ENCODE measurements at regions not wholly inside any gene's neighbourhood (a gene's known extent, or its start where the extent isn't known, plus 50 kb on each side); places are given as distances from the start of the nearest gene placed in this dataset.
"Not testable (repeated sequence)": the region's sequence is repeated elsewhere in the genome, so short reads cannot be mapped to it uniquely, and the experiment has no call there.

DNA sequence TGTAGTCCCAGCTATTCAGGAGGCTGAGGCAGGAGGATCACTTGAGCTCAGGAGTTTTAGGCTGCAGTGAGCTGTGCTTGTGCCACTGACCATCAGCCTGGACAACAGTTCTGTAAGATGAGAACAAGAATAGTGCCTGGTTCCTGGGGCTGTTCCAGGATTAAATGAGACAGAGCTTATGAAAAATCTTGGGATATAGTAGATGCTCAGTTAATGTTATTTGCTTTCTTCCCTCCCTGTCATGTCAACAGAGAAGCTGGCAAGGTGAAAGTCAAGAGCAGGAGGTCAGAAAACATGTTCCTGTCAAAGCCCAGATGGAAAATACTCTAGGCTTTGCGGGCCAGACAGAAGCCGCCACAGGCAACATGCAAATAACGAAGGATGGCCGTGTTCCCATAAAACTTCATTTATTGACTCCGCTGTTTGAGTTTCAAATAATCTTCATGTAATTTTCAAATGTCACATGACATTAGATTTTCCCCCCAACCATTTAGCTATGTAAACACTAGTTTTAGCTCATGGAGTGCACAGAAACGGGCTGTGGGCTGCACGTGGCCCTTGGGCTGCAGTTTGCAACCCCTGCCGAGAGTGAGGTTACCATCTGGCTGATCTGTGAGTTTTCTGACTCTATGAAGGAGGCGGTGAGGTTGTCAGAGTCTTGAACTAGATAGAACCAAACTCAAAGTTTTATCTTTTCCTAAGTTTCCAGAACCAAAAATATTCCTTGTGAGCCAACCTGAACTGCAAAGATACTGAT, 63.4 kb upstream of the PMEPA1 start:
- no peak overlapping the region for H3K4me3 ChIP-seq (ENCODE audit: low read depth, low read length)
- DNase-seq (ENCODE audit: low read depth): no peak
- TF ChIP-seq, protein P1, sequence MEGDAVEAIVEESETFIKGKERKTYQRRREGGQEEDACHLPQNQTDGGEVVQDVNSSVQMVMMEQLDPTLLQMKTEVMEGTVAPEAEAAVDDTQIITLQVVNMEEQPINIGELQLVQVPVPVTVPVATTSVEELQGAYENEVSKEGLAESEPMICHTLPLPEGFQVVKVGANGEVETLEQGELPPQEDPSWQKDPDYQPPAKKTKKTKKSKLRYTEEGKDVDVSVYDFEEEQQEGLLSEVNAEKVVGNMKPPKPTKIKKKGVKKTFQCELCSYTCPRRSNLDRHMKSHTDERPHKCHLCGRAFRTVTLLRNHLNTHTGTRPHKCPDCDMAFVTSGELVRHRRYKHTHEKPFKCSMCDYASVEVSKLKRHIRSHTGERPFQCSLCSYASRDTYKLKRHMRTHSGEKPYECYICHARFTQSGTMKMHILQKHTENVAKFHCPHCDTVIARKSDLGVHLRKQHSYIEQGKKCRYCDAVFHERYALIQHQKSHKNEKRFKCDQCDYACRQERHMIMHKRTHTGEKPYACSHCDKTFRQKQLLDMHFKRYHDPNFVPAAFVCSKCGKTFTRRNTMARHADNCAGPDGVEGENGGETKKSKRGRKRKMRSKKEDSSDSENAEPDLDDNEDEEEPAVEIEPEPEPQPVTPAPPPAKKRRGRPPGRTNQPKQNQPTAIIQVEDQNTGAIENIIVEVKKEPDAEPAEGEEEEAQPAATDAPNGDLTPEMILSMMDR (IDR thresholded peaks at IDR 0.05; ENCODE audit: insufficient read depth, low read depth, low read length): no peak

DNA sequence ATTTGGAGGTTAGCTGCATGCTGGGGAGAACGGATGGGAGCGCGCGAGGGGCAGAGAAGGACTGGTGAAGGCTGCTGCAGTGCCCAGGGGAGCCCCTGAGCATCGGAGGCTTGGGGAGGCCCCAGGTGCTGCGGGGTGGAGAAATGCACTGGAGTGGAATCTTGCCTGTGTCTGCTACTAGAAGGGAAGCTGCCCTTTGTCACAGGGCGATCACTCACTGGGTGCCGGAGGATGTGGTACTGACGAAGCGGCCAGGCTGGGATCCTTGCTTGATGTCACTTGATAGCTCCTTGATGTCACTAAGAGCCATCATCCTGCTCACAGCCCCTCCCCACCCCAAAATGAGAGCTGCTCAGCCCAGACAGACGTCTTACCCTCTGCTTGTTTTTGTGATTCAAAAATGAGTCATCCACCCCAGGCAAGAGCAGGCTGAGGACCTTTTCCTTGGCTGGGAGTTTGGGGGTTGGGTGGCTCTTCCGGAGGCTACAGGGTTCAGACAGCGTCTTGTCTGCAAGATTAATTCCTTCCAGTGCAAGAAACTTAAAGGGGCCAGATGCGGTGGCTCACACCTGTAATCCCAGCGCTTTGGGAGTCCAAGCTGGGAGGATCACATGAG, 62.6 kb upstream of the PMEPA1 start:
- H3K4me3 ChIP-seq (ENCODE audit: low read depth, low read length): no peak overlapping the region
- peak; percentile 58 for DNase-seq (ENCODE audit: low read depth)
- TF ChIP-seq, protein P1 (IDR thresholded peaks at IDR 0.05; ENCODE audit: insufficient read depth, low read depth, low read length): no peak

DNA sequence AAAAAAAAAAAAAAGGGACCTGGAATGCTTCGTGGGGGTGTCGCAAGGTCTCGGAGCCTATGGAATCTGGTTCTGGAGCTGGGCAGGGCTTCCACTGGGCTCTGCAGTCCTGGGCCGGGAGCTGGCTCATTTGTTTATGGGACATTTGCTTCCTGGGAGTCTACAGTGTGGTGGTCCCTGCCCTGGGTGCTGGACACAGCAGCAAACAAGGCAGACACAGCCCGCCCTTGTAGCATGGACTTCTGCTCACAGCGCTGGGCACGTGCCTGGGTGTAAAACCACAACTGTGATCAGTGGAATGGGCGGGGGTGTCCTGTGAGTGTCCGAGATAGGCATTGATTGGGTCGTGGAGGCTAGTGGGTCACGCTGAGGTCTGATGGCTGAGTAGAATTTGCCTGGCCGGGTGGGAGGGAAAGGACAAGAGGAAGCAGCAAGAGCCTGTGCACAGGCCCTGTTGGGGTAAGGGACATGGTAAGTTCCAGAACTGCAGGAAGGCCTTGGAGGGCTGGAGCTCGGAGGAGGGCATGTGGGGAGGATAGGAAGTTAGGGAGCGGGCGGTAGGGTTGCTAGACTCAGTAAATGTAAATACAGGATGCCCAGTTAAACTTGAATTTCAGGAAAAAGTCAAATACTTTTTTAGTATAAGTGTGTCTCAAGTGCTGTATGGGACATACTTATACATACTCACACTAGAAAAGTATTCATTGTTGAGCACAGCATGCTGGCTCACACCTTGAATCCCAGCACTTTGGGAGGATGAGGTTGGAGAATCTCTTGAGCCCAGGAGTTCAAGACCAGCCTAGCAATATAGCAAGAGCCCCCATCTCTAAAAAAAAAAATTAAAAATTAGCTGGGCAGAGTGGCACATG, 61.3 kb upstream of the PMEPA1 start:
- TF ChIP-seq, protein P1 (IDR thresholded peaks at IDR 0.05; ENCODE audit: insufficient read depth, low read depth, low read length): no peak
- peak; percentile 3 for DNase-seq (ENCODE audit: low read depth)
- no peak overlapping the region for H3K4me3 ChIP-seq (ENCODE audit: low read depth, low read length)

DNA sequence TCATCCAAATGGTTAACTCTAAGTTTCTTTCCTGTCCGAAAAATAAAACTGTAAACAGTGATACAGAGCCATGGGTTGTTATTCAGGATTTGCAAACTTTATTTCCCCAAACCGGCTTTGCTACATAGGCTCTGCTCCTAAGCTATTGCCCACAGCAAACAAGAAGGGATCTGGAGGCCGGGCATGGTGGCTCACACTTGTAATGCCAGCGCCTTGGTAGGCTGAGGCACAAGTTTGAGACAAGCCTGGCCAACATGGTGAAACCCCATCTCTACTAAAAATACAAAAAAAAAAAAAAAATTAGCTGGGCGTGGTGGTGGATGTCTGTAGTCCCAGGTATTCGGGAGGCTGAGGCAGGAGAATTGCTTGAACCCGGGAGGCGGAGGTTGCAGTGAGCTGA, 60.6 kb upstream of the PMEPA1 start:
- not testable (repeated sequence) for H3K4me3 ChIP-seq (ENCODE audit: low read depth, low read length); DNase-seq (ENCODE audit: low read depth)

DNA sequence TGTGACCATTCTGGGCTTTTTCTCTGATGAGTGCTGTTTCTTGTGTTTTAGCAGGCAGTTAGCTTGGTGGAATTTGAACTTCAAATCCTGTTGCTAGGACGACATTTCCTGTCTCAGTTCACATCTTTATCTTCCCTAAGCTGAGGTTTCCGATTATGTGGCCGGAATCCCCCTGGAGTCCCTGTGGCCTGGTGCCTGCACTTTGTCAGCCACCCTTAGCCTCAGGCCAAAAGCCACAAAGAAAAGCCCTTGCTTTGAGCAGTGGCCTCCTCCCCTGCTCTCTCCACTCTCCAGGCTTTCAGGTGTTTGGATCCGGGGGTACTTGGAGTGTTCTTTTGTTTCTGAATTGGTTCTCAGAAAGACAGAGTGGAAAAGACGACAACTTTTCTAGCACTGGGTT, 59.9 kb upstream of the PMEPA1 start:
- TF ChIP-seq, protein P1 (IDR thresholded peaks at IDR 0.05; ENCODE audit: insufficient read depth, low read depth, low read length): no peak

DNA sequence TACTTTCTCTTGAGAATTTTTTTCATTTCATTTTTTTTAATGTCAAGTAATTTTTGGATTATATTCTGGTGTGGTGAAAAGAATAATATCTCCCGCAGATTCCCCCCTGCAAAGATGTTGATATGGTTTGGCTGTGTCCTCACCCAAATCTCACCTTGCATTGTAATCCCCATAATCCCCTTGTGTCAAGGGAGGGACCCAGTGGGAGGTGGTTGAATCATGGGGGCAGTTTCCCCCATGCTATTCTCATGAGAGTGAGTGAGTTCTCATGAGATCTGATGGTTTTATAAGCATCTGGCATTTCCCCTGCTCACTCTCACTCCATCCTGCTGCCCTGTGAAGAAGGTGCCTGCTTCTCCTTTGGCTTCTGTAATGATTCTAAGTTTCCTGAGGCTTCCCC, 58.7 kb upstream of the PMEPA1 start:
- no peak for DNase-seq (ENCODE audit: low read depth)
- TF ChIP-seq, protein P1 (IDR thresholded peaks at IDR 0.05; ENCODE audit: insufficient read depth, low read depth, low read length): no peak
- no peak overlapping the region for H3K4me3 ChIP-seq (ENCODE audit: low read depth, low read length)

More for the DNA sequence above, 59.9 kb upstream of the PMEPA1 start:
- H3K4me3 ChIP-seq (ENCODE audit: low read depth, low read length): no peak overlapping the region
- peak; percentile 44 for DNase-seq (ENCODE audit: low read depth)

DNA sequence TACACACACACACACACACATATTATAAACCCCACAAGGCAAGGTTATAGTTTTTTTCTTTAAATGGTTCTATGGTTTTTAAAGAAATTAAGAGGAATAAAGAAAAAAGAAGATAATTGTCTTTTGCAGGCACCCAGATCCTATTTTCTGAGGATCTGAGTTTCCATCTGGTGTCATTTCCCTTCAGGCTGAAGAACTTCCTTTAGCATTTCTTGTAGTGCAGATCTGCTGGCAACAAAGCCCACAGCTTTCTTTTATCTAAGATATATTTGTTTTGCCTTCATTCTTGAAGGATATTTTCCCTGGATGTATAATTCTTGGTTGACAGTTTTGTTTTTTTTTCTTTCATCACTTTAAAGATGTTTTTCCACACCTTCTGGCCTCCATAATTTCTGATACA, 57.6 kb upstream of the PMEPA1 start:
- no peak for DNase-seq (ENCODE audit: low read depth)
- TF ChIP-seq, protein P1 (IDR thresholded peaks at IDR 0.05; ENCODE audit: insufficient read depth, low read depth, low read length): no peak
- H3K4me3 ChIP-seq (ENCODE audit: low read depth, low read length): no peak overlapping the region
